Mammary epithelial cell (primary cell): ENCODE measurements at regions not wholly inside any gene's neighbourhood (a gene's known extent, or its start where the extent isn't known, plus 50 kb on each side); places are given as distances from the start of the nearest gene placed in this dataset.

Experiments used
- EZH2 ChIP-seq: IDR thresholded peaks from 2 replicates; pipeline ENCODE4 v1.6.1; 2012; ENCODE audit warnings: low read length, inconsistent platforms, borderline replicate concordance
- TF ChIP-seq, protein P1 (sequence below), 2 donors: IDR thresholded peaks in 1 of 2; conservative IDR thresholded peaks in 1 of 2; 2 replicates each; pipeline ENCODE4 v1.5.1; 2011 to 2012; ENCODE audit warnings: inconsistent platforms in 2 of 2, low read length in 2 of 2, mild to moderate bottlenecking in 2 of 2, control low read depth in 1 of 2, low read depth in 1 of 2; ENCODE audit not compliant: insufficient read depth in 1 of 2; ENCODE audit errors: extremely low read depth in 1 of 2

DNA sequence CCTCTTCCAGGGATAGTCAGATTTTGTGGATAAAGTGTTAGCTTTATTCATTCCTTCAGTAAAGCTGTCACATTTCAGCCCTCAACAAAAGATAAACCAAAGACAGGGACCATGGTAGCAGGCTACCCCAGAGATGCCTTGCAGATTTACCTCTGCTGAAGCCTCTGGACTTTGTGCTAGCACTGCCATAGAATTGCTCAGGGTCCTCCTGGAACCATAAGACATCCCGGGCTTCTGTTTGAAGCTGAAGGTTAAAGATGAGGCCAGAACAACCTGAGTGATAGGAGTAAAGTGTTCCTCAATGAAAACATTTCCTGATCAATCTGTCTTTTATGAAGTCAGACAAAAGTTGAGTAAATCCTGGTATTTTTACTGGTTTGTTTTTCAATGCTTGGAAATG lies 57.5 kb upstream of the ARL15 start:
- no peak for TF ChIP-seq EZH2
- TF ChIP-seq, protein P1, sequence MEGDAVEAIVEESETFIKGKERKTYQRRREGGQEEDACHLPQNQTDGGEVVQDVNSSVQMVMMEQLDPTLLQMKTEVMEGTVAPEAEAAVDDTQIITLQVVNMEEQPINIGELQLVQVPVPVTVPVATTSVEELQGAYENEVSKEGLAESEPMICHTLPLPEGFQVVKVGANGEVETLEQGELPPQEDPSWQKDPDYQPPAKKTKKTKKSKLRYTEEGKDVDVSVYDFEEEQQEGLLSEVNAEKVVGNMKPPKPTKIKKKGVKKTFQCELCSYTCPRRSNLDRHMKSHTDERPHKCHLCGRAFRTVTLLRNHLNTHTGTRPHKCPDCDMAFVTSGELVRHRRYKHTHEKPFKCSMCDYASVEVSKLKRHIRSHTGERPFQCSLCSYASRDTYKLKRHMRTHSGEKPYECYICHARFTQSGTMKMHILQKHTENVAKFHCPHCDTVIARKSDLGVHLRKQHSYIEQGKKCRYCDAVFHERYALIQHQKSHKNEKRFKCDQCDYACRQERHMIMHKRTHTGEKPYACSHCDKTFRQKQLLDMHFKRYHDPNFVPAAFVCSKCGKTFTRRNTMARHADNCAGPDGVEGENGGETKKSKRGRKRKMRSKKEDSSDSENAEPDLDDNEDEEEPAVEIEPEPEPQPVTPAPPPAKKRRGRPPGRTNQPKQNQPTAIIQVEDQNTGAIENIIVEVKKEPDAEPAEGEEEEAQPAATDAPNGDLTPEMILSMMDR (conservative IDR thresholded peaks at IDR 0.05 in 1 of 2, IDR thresholded peaks at IDR 0.05 in 1 of 2; ENCODE audit: extremely low read depth in 1 of 2, insufficient read depth in 1 of 2, low read depth in 1 of 2, low read length in 2 of 2) = no peak
